ENCODE measurements at regions not wholly inside any gene's neighbourhood (a gene's known extent, or its start where the extent isn't known, plus 50 kb on each side); places are given as distances from the start of the nearest gene placed in this dataset.

GRCh38 chr5:77928776-77929300 is 152.7 kb upstream of the TBCA start:
- Mint-ChIP-seq H3K4me3 (no peak overlapping the region), H3K36me3 (ENCODE audit: low read depth) (no peaks in the 10 kb centered on the region), H3K27me3 (ENCODE audit: insufficient read depth) (peaks cover 28% of the 10 kb centered on the region), H3K4me1 (ENCODE audit: low read depth) (peaks cover 2% of the 10 kb centered on the region; the same call in 1 of the 2 replicates), H3K27ac (no peak overlapping the region), H3K9me3 (no peaks in the 10 kb centered on the region)
- TF ChIP-seq CTCF (IDR thresholded peaks at IDR 0.05), result no peak
- no peak for DNase-seq

GRCh38 chr5:77926337-77926736 is 150.2 kb upstream of the TBCA start:
- H3K4me1 Mint-ChIP-seq (ENCODE audit: low read depth), result peaks cover 4% of the 10 kb centered on the region; the same call in 1 of the 2 replicates
- DNase-seq, result no peak
- H3K9me3 Mint-ChIP-seq, result no peaks in the 10 kb centered on the region
- H3K27me3 Mint-ChIP-seq (ENCODE audit: insufficient read depth), result peaks cover 25% of the 10 kb centered on the region
- no peak for TF ChIP-seq CTCF (IDR thresholded peaks at IDR 0.05)
- no peak overlapping the region for H3K4me3 Mint-ChIP-seq
- no peak overlapping the region for H3K27ac Mint-ChIP-seq
- H3K36me3 Mint-ChIP-seq (ENCODE audit: low read depth), result no peaks in the 10 kb centered on the region

GRCh38 chr5:77925503-77925902 is 149.4 kb upstream of the TBCA start:
- TF ChIP-seq CTCF (IDR thresholded peaks at IDR 0.05), result no peak
- Mint-ChIP-seq H3K36me3 (ENCODE audit: low read depth) (no peaks in the 10 kb centered on the region), H3K4me1 (ENCODE audit: low read depth) (peaks cover 4% of the 10 kb centered on the region; the same call in 1 of the 2 replicates), H3K9me3 (no peaks in the 10 kb centered on the region), H3K27me3 (ENCODE audit: insufficient read depth) (peaks cover 24% of the 10 kb centered on the region), H3K4me3 (no peak overlapping the region), H3K27ac (no peak overlapping the region)
- no peak for DNase-seq

GRCh38 chr5:77924081-77924480 is 147.9 kb upstream of the TBCA start:
- Mint-ChIP-seq H3K9me3 (no peaks in the 10 kb centered on the region), H3K27me3 (ENCODE audit: insufficient read depth) (peaks cover 16% of the 10 kb centered on the region), H3K27ac (no peak overlapping the region), H3K36me3 (ENCODE audit: low read depth) (no peaks in the 10 kb centered on the region), H3K4me1 (ENCODE audit: low read depth) (peaks cover 4% of the 10 kb centered on the region; the same call in 1 of the 2 replicates), H3K4me3 (no peak overlapping the region)
- DNase-seq, result no peak
- TF ChIP-seq CTCF (IDR thresholded peaks at IDR 0.05), result no peak

- Mint-ChIP-seq H3K27me3 (ENCODE audit: insufficient read depth) (peaks cover 15% of the 10 kb centered on the region), H3K4me3 (no peak overlapping the region), H3K27ac (no peak overlapping the region)
Measured at GRCh38 chr5:77923666-77924065, 147.5 kb upstream of the TBCA start.

More at GRCh38 chr5:77923666-77924065, 147.5 kb upstream of the TBCA start:
- TF ChIP-seq CTCF (IDR thresholded peaks at IDR 0.05), result no peak
- DNase-seq, result no peak
- Mint-ChIP-seq H3K36me3 (ENCODE audit: low read depth) (no peaks in the 10 kb centered on the region), H3K9me3 (no peaks in the 10 kb centered on the region), H3K4me1 (ENCODE audit: low read depth) (peaks cover 4% of the 10 kb centered on the region; the same call in 1 of the 2 replicates)

Measured in HFFc6 (cell line).